ENCODE measurements at regions not wholly inside any gene's neighbourhood (a gene's known extent, or its start where the extent isn't known, plus 50 kb on each side); places are given as distances from the start of the nearest gene placed in this dataset.

GRCh38 chr5:51678330-51678729 is 295.1 kb downstream of the ISL1 start:
- H3K79me2 ChIP-seq (ENCODE audit: low read depth), result no peaks in the 10 kb centered on the region
- no peaks in the 10 kb centered on the region for H3F3A ChIP-seq (ENCODE audit: low read depth)
- no peak overlapping the region for H2AFZ ChIP-seq (replicated peaks)
- TF ChIP-seq, protein P1, sequence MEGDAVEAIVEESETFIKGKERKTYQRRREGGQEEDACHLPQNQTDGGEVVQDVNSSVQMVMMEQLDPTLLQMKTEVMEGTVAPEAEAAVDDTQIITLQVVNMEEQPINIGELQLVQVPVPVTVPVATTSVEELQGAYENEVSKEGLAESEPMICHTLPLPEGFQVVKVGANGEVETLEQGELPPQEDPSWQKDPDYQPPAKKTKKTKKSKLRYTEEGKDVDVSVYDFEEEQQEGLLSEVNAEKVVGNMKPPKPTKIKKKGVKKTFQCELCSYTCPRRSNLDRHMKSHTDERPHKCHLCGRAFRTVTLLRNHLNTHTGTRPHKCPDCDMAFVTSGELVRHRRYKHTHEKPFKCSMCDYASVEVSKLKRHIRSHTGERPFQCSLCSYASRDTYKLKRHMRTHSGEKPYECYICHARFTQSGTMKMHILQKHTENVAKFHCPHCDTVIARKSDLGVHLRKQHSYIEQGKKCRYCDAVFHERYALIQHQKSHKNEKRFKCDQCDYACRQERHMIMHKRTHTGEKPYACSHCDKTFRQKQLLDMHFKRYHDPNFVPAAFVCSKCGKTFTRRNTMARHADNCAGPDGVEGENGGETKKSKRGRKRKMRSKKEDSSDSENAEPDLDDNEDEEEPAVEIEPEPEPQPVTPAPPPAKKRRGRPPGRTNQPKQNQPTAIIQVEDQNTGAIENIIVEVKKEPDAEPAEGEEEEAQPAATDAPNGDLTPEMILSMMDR (IDR thresholded peaks at IDR 0.05), result no peak
- no peak for TF ChIP-seq EZH2 (IDR thresholded peaks at IDR 0.05)
- no peak for TF ChIP-seq EZH2phosphoT487 (IDR thresholded peaks at IDR 0.05)
- no peaks in the 10 kb centered on the region for H3K36me3 ChIP-seq
- DNase-seq (ENCODE audit: low spot score), result no peak
- Mint-ChIP-seq H3K9me3 (no peaks in the 10 kb centered on the region), H3K27me3 (ENCODE audit: insufficient read depth, low read depth) (no peaks in the 10 kb centered on the region), H3K4me3 (no peak overlapping the region), H3K27ac (no peak overlapping the region), H3K4me1 (no peaks in the 10 kb centered on the region), H3K36me3 (no peaks in the 10 kb centered on the region)
- H3K4me1 ChIP-seq, result no peaks in the 10 kb centered on the region
- H4K20me1 ChIP-seq (ENCODE audit: low read depth), result no peaks in the 10 kb centered on the region
- no peak overlapping the region for H3K9ac ChIP-seq
- no peaks in the 10 kb centered on the region for H3K27me3 ChIP-seq
- no peak overlapping the region for H3K4me2 ChIP-seq
- no peak overlapping the region for H3K4me3 ChIP-seq
- H3K27ac ChIP-seq, result no peak overlapping the region
- H3K9me3 ChIP-seq (ENCODE audit: low read depth), result no peaks in the 10 kb centered on the region

- Histone ChIP-seq H3K36me3 (no peaks in the 10 kb centered on the region), H3K4me1 (no peaks in the 10 kb centered on the region), H3K27ac (no peak overlapping the region), H3K27me3 (no peaks in the 10 kb centered on the region), H3K9ac (no peak overlapping the region), H2AFZ (replicated peaks) (no peak overlapping the region), H3F3A (ENCODE audit: low read depth) (no peaks in the 10 kb centered on the region), H4K20me1 (ENCODE audit: low read depth) (no peaks in the 10 kb centered on the region), H3K79me2 (ENCODE audit: low read depth) (no peaks in the 10 kb centered on the region), H3K4me3 (no peak overlapping the region), H3K4me2 (no peak overlapping the region), H3K9me3 (ENCODE audit: low read depth) (no peaks in the 10 kb centered on the region)
- Mint-ChIP-seq H3K27me3 (ENCODE audit: insufficient read depth, low read depth) (no peaks in the 10 kb centered on the region), H3K9me3 (no peaks in the 10 kb centered on the region), H3K4me3 (no peak overlapping the region), H3K27ac (no peak overlapping the region), H3K4me1 (no peaks in the 10 kb centered on the region), H3K36me3 (no peaks in the 10 kb centered on the region)
- DNase-seq (ENCODE audit: low spot score), result no peak
- TF ChIP-seq EZH2phosphoT487 (IDR thresholded peaks at IDR 0.05), result no peak
- TF ChIP-seq, protein P1 (IDR thresholded peaks at IDR 0.05), result no peak
- TF ChIP-seq EZH2 (IDR thresholded peaks at IDR 0.05), result no peak
These were observed 296.0 kb downstream of the ISL1 start for GRCh38 chr5:51679286-51679685.

DNA sequence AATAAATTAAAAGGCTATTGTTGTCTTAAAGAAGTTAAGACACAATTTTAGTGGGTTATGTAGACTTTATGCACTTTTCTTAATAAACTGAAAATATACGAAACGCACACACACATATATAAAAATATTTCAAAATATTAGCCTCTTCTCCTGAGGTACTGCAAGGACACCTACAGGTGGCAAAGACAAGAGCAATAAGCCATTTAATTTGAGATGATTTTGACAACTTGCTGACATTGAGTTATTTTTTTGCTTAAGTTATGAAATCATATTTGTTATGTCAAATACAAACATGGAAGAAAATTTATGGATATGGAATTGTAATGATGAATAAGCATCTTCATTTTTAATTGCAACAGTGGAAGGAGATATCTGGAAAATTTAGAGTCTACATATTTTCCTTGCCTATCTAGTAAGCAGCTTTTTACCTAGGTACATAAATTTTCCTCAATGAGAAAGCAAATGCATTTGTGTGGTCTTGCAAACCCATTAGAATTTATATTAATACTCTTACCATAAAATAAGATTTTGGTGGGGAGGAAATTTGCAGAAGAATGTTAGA is 301.6 kb downstream of the ISL1 start:
- Histone ChIP-seq H3K27ac (no peak overlapping the region), H3K9ac (no peak overlapping the region), H3K4me2 (no peak overlapping the region), H3K27me3 (no peaks in the 10 kb centered on the region), H3F3A (ENCODE audit: low read depth) (no peaks in the 10 kb centered on the region), H3K79me2 (ENCODE audit: low read depth) (no peaks in the 10 kb centered on the region), H3K9me3 (ENCODE audit: low read depth) (no peaks in the 10 kb centered on the region), H4K20me1 (ENCODE audit: low read depth) (no peaks in the 10 kb centered on the region), H3K4me3 (no peak overlapping the region), H2AFZ (replicated peaks) (no peak overlapping the region), H3K36me3 (no peaks in the 10 kb centered on the region), H3K4me1 (no peaks in the 10 kb centered on the region)
- DNase-seq (ENCODE audit: low spot score), result no peak
- Mint-ChIP-seq H3K27ac (no peak overlapping the region), H3K9me3 (peaks cover 3% of the 10 kb centered on the region), H3K4me1 (no peaks in the 10 kb centered on the region), H3K36me3 (no peaks in the 10 kb centered on the region), H3K27me3 (ENCODE audit: insufficient read depth, low read depth) (no peaks in the 10 kb centered on the region), H3K4me3 (no peak overlapping the region)
- TF ChIP-seq, protein P1 (IDR thresholded peaks at IDR 0.05), result peak; percentile 32
- no peak for TF ChIP-seq EZH2 (IDR thresholded peaks at IDR 0.05)
